Thyroid gland (tissue), 4 donors: ENCODE measurements at regions not wholly inside any gene's neighbourhood (a gene's known extent, or its start where the extent isn't known, plus 50 kb on each side); places are given as distances from the start of the nearest gene placed in this dataset.

ENCODE experiments used
- DNase-seq, 2 donors: peaks; one replicate each; pipeline ENCODE4 v3.0.0-alpha.2; 2019
- H3K27ac ChIP-seq, 3 donors: fragments of 200-600 bp; sonication (generic); 1 replicate in 2 of 3; 2 replicates in 1 of 3; pipeline ENCODE4 v1.5.1; 2016 to 2019; ENCODE audit warnings: mild to moderate bottlenecking in 1 of 3, moderate library complexity in 1 of 3
- H3K27me3 ChIP-seq: fragments of 200-600 bp; sonication (generic); one replicate; pipeline ENCODE4 v1.5.1; 2019
- H3K36me3 ChIP-seq, 2 donors: fragments of 200-600 bp; sonication (generic); one replicate each; pipeline ENCODE4 v1.5.1; 2016 to 2019
- H3K4me1 ChIP-seq, 2 donors: fragments of 200-600 bp; sonication (generic); one replicate each; pipeline ENCODE4 v1.5.1; 2017 to 2019
- H3K4me3 ChIP-seq, 3 donors: fragments of 200-600 bp; sonication (generic); replicated peaks in 1 of 3; 1 replicate in 2 of 3; 2 replicates in 1 of 3; pipeline ENCODE4 v1.5.1; 2016; ENCODE audit warnings: mild to moderate bottlenecking in 1 of 3
- H3K9me3 ChIP-seq: fragments of 200-600 bp; sonication (generic); one replicate; pipeline ENCODE4 v1.5.1; 2017
- POLR2A ChIP-seq, 2 donors: fragments of 450-650 bp; IDR thresholded peaks; one replicate each; pipeline ENCODE4 v1.6.1; 2017; ENCODE audit warnings: antibody characterized with exemption in 2 of 2, mild to moderate bottlenecking in 2 of 2, moderate library complexity in 1 of 2
- WGBS, 2 donors: methylation state at CpG; one replicate each; pipeline ENCODE4 v1.1.5; 2017; 5-methylcytosine and 5-hydroxymethylcytosine counted together
- intact Hi-C: fragments of 100-400 bp; cut with DNase I; formaldehyde crosslinking; loops from one replicate; pipeline ENCODE4 v1.15.1; 2023
- TF ChIP-seq, protein P1 (sequence below), 6 experiments: fragments of 200-600 bp in 3 of 6; fragments of 450-650 bp in 3 of 6; sonication (generic) in 3 of 6; IDR thresholded peaks; one replicate each; pipeline ENCODE4 v1.5.1; 2016 to 2019; ENCODE audit warnings: antibody characterized with exemption in 6 of 6, mild to moderate bottlenecking in 2 of 6, inconsistent platforms in 1 of 6, moderate library complexity in 1 of 6

DNA sequence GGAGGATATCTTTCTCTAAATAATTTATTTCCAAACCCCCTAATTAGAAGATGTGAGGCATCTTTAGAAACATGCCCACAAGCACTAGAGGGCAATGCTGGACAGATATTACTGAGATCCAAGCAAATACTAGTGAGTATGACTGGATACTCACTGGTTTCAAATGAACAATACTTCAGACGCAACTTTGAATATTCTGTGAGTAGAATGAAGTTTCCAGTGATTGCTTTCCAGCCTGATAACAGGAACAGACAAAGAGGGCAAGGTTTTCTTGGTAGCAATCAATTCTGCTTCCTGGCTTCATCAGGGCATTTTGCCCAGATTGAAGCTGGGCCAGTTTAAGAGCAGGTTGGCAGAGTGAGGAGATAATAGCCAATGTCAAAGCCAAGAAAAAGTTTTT, 442.6 kb upstream of the PDZRN3 start:
- no peak overlapping the region for H3K27ac ChIP-seq
- DNase-seq = no peak
- H3K36me3 ChIP-seq = no peaks in the 10 kb centered on the region
- no peak for TF ChIP-seq POLR2A (IDR thresholded peaks at IDR 0.05)
- intact Hi-C loops = no loop called here
- no peak overlapping the region for H3K4me3 ChIP-seq
- no peaks in the 10 kb centered on the region for H3K4me1 ChIP-seq
- WGBS, 2 donors = 4 to 17% methylated on average over 1 of the region's 1 CpG
- H3K9me3 ChIP-seq = no peaks in the 10 kb centered on the region
- no peaks in the 10 kb centered on the region for H3K27me3 ChIP-seq

DNA sequence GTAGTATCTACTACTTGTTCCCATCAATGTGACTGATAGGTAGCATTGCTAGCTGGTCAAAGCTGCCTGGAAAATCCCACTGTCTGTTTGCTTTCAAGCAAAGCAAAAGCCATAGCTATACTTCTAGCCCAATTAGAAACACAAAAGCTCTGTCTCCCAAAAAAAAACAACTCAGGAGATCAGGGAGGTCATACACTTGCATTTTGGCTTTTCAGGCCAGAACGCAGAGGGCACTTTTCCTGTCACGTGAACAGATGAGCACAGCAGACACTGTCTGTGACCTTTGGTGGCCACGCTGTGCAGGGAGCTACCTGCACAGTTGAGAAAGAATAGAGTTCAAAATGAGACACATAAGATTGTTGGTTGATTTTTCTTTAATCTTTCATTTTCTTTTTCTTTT, 441.7 kb upstream of the PDZRN3 start:
- Histone ChIP-seq H3K9me3 (no peaks in the 10 kb centered on the region), H3K27me3 (no peaks in the 10 kb centered on the region), H3K27ac (no peak overlapping the region), H3K36me3 (no peaks in the 10 kb centered on the region), H3K4me3 (no peak overlapping the region), H3K4me1 (no peaks in the 10 kb centered on the region)
- 61 to 70% methylated on average over 3 of the region's 3 CpGs for WGBS, 2 donors
- intact Hi-C loops = no loop called here
- no peak for DNase-seq
- TF ChIP-seq, protein P1, sequence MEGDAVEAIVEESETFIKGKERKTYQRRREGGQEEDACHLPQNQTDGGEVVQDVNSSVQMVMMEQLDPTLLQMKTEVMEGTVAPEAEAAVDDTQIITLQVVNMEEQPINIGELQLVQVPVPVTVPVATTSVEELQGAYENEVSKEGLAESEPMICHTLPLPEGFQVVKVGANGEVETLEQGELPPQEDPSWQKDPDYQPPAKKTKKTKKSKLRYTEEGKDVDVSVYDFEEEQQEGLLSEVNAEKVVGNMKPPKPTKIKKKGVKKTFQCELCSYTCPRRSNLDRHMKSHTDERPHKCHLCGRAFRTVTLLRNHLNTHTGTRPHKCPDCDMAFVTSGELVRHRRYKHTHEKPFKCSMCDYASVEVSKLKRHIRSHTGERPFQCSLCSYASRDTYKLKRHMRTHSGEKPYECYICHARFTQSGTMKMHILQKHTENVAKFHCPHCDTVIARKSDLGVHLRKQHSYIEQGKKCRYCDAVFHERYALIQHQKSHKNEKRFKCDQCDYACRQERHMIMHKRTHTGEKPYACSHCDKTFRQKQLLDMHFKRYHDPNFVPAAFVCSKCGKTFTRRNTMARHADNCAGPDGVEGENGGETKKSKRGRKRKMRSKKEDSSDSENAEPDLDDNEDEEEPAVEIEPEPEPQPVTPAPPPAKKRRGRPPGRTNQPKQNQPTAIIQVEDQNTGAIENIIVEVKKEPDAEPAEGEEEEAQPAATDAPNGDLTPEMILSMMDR (IDR thresholded peaks at IDR 0.05) = no peak
- no peak for TF ChIP-seq POLR2A (IDR thresholded peaks at IDR 0.05)

DNA sequence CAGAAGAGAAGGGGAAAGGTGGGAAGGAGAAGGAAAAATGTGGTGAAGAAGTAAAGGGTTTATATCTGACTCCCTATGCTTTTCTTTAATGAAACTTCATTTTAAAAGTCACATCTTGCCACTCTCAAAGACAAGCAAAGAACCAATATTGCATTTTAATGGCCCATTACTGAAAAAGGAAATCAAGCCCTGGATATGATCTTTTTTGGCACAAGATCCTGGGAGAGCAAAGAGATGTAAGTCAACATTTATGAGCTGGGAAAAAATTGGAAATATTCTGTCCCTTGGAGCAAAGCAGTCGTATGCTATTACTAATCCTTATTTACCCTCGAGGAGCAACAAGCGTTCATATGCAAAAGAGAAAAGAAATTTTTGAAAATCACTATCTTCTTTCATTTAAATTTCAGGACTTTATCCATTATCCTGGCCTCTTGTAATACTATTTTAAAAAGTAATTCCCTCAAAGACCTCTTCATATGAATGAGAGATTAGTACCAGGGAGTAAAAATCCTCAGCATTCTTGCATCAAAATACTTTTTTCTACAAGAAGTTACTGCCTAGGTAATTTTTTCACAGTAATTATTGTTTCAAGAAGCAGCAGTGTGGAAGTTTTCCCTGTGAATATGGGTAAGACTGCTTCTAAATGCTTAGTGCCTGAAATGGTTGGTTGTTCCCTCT, 435.3 kb upstream of the PDZRN3 start:
- Histone ChIP-seq H3K4me1 (no peaks in the 10 kb centered on the region), H3K9me3 (no peaks in the 10 kb centered on the region), H3K27me3 (no peaks in the 10 kb centered on the region), H3K27ac (no peak overlapping the region), H3K36me3 (no peaks in the 10 kb centered on the region), H3K4me3 (no peak overlapping the region)
- intact Hi-C loops = no loop called here
- no peak for TF ChIP-seq POLR2A (IDR thresholded peaks at IDR 0.05)
- TF ChIP-seq, protein P1 (IDR thresholded peaks at IDR 0.05) = no peak
- DNase-seq = no peak
- 72% methylated on average over 3 of the region's 3 CpGs for WGBS, 2 donors

DNA sequence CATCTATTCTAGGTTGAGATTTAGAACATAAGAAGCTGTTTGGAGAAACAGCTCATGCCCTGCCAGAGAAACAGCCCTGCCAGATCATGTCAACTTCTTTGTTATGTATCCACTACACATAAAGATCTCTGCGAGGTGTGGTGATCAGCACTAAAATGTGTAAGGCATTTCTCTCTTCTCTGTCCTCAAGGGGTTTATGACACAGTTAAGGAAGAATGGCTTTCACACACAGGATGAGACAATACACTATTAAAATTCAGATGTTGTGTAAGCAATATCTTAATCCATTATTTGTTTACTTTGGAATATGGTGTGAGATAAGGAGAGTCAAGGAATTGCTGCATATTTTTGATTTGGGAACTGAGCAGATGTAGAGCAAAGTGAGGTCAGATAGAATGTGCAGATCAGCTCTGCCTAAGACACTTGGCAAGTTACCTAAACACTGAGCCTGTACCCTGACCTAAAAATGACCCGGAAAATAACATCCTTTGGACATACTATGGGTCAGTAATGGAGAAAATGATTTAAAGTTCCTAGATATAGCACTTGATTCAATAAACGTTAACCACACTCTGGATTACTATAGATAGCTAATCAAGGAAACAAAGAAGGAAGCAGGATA, 434.7 kb upstream of the PDZRN3 start:
- Histone ChIP-seq H3K36me3 (no peaks in the 10 kb centered on the region), H3K4me1 (no peaks in the 10 kb centered on the region), H3K4me3 (no peak overlapping the region), H3K27me3 (no peaks in the 10 kb centered on the region), H3K27ac (no peak overlapping the region), H3K9me3 (no peaks in the 10 kb centered on the region)
- no peak for DNase-seq
- no peak for TF ChIP-seq POLR2A (IDR thresholded peaks at IDR 0.05)
- TF ChIP-seq, protein P1 (IDR thresholded peaks at IDR 0.05) = no peak
- WGBS, 2 donors = 63 to 72% methylated on average over 3 of the region's 3 CpGs
- intact Hi-C loops = no loop called here

DNA sequence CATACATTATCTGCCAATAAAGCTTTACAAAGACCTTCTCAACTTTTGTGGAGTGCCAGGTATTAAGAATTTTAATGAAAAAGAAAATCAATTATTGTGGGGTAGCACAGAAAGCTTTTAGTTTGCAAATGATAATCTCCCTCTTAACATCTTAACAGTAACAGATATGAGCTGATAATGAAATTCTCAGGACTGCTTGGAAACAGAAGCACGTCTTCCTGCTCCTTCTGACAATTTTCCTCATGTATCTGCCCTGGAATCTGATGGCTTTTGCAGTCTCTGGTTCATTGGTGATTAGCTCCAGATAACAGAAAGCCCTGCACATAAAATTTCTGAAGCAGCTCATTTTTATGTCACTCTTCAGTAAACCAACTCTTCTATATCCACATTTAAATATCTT, 432.4 kb upstream of the PDZRN3 start:
- no peaks in the 10 kb centered on the region for H3K4me1 ChIP-seq
- no peaks in the 10 kb centered on the region for H3K27me3 ChIP-seq
- H3K36me3 ChIP-seq = no peaks in the 10 kb centered on the region
- no peak overlapping the region for H3K4me3 ChIP-seq
- H3K27ac ChIP-seq = no peak overlapping the region
- TF ChIP-seq, protein P1 (IDR thresholded peaks at IDR 0.05) = no peak
- TF ChIP-seq POLR2A (IDR thresholded peaks at IDR 0.05) = no peak
- 76 to 78% methylated on average over 1 of the region's 1 CpG for WGBS, 2 donors
- no peaks in the 10 kb centered on the region for H3K9me3 ChIP-seq
- DNase-seq = no peak
- intact Hi-C loops = no loop called here
